Mesenchymal stem cell (in vitro differentiated cells and primary cell): ENCODE measurements at regions not wholly inside any gene's neighbourhood (a gene's known extent, or its start where the extent isn't known, plus 50 kb on each side); places are given as distances from the start of the nearest gene placed in this dataset.

Experiments used
- DNase-seq: peaks from one replicate; pipeline ENCODE4 v3.0.0-alpha.2; 2013
- H2AFZ ChIP-seq: one replicate; pipeline ENCODE4 v1.6.1; 2013; ENCODE audit warnings: low read depth, mild to moderate bottlenecking, control low read depth, inconsistent platforms, low read length, moderate library complexity
- H2AK5ac ChIP-seq: 2 replicates; pipeline ENCODE4 v1.6.1; 2013; ENCODE audit warnings: low read length, moderate library complexity, mild to moderate bottlenecking, inconsistent platforms; ENCODE audit not compliant: severe bottlenecking
- H2BK120ac ChIP-seq: one replicate; pipeline ENCODE4 v1.6.1; 2013; ENCODE audit warnings: low read depth, mild to moderate bottlenecking, inconsistent platforms, low read length, moderate library complexity
- H2BK12ac ChIP-seq, 2 experiments: one replicate each; pipeline ENCODE4 v1.6.1; 2013; ENCODE audit warnings: inconsistent platforms in 2 of 2, low read length in 2 of 2, mild to moderate bottlenecking in 2 of 2, moderate library complexity in 2 of 2, control low read depth in 1 of 2
- H2BK15ac ChIP-seq: one replicate; pipeline ENCODE4 v1.6.1; 2013; ENCODE audit warnings: mild to moderate bottlenecking, low read depth, inconsistent platforms; ENCODE audit not compliant: poor library complexity, severe bottlenecking
- H2BK5ac ChIP-seq: 2 replicates; pipeline ENCODE4 v1.6.1; 2013; ENCODE audit warnings: low read depth, mild to moderate bottlenecking, low read length, control low read depth, inconsistent platforms; ENCODE audit not compliant: poor library complexity, severe bottlenecking
- H3K14ac ChIP-seq, 2 experiments: one replicate each; pipeline ENCODE4 v1.6.1; 2013; ENCODE audit warnings: inconsistent platforms in 2 of 2, low read length in 2 of 2, control low read depth in 1 of 2, mild to moderate bottlenecking in 1 of 2, moderate library complexity in 1 of 2
- H3K18ac ChIP-seq, 2 experiments: one replicate each; pipeline ENCODE4 v1.6.1; 2013; ENCODE audit warnings: inconsistent platforms in 2 of 2, low read length in 2 of 2, control low read depth in 1 of 2, low read depth in 1 of 2, mild to moderate bottlenecking in 1 of 2
- H3K23ac ChIP-seq, 2 experiments: one replicate each; pipeline ENCODE4 v1.6.1; 2013; ENCODE audit warnings: inconsistent platforms in 2 of 2, low read length in 2 of 2, mild to moderate bottlenecking in 2 of 2, moderate library complexity in 2 of 2, control low read depth in 1 of 2
- H3K27ac ChIP-seq: 2 replicates; pipeline ENCODE4 v1.5.1; 2013; ENCODE audit warnings: mild to moderate bottlenecking, moderate library complexity, low read length, control low read depth, inconsistent platforms; ENCODE audit not compliant: poor library complexity, severe bottlenecking
- H3K27me3 ChIP-seq, 2 experiments: 2 replicates each; pipeline versions ENCODE4 v1.6.1 to v1.7.0; 2013; ENCODE audit warnings: low read length in 2 of 2, mild to moderate bottlenecking in 2 of 2, moderate library complexity in 2 of 2, control low read depth in 1 of 2, inconsistent platforms in 1 of 2; ENCODE audit not compliant: control insufficient read depth in 1 of 2, insufficient read depth in 1 of 2
- H3K36me3 ChIP-seq, 2 experiments: 2 replicates each; pipeline versions ENCODE4 v1.6.1 to v1.7.0; 2013; ENCODE audit warnings: low read length in 2 of 2, control low read depth in 1 of 2, inconsistent platforms in 1 of 2, low read depth in 1 of 2, mild to moderate bottlenecking in 1 of 2; ENCODE audit not compliant: insufficient read depth in 2 of 2, control insufficient read depth in 1 of 2
- H3K4ac ChIP-seq, 2 experiments: one replicate each; pipeline ENCODE4 v1.6.1; 2013; ENCODE audit warnings: inconsistent platforms in 2 of 2, low read length in 2 of 2, mild to moderate bottlenecking in 2 of 2, moderate library complexity in 2 of 2, control low read depth in 1 of 2, low read depth in 1 of 2
- H3K4me1 ChIP-seq: 2 replicates; pipeline ENCODE4 v1.6.1; 2013; ENCODE audit warnings: low read depth, low read length, control low read depth; ENCODE audit not compliant: control insufficient read depth, insufficient read depth
- H3K4me2 ChIP-seq: 2 replicates; pipeline ENCODE4 v1.6.1; 2013; ENCODE audit warnings: low read length, mild to moderate bottlenecking, inconsistent platforms; ENCODE audit not compliant: poor library complexity, severe bottlenecking
- H3K4me3 ChIP-seq, 2 experiments: 2 replicates each; pipeline versions ENCODE4 v1.5.1 to v1.7.0; 2013; ENCODE audit warnings: low read length in 2 of 2, mild to moderate bottlenecking in 2 of 2, control low read depth in 1 of 2, low read depth in 1 of 2; ENCODE audit not compliant: insufficient read depth in 1 of 2
- H3K79me1 ChIP-seq: replicated peaks from 2 replicates; pipeline ENCODE4 v1.6.1; 2013; ENCODE audit warnings: mild to moderate bottlenecking, control low read depth, low read length, inconsistent platforms; ENCODE audit not compliant: poor library complexity, severe bottlenecking
- H3K9ac ChIP-seq: 2 replicates; pipeline ENCODE4 v1.7.0; 2013; ENCODE audit warnings: mild to moderate bottlenecking, low read length, moderate library complexity
- H3K9me3 ChIP-seq: 2 replicates; pipeline ENCODE4 v1.7.0; 2013; ENCODE audit warnings: mild to moderate bottlenecking, low read length; ENCODE audit not compliant: control insufficient read depth
- H4K8ac ChIP-seq: one replicate; pipeline ENCODE4 v1.6.1; 2013; ENCODE audit warnings: inconsistent platforms, mild to moderate bottlenecking, low read length, moderate library complexity
- H4K91ac ChIP-seq: one replicate; pipeline ENCODE4 v1.6.1; 2013; ENCODE audit warnings: mild to moderate bottlenecking, low read length, inconsistent platforms
- WGBS: methylation state at CpG from one replicate; pipeline ENCODE4 v1.1.7; 2013; ENCODE audit warnings: mixed read lengths; 5-methylcytosine and 5-hydroxymethylcytosine counted together

GRCh38 chr13:109355875-109356434 is 430.4 kb downstream of the IRS2 start:
- Histone ChIP-seq H4K8ac (no peak overlapping the region), H3K4me1 (no peaks in the 10 kb centered on the region), H3K23ac (no peak overlapping the region), H3K27me3 (no peaks in the 10 kb centered on the region), H3K18ac (no peak overlapping the region), H3K4me3 (peak overlapping the region in 1 of 2 experiments; percentile 26), H2AFZ (no peak overlapping the region), H3K27ac (no peak overlapping the region), H2BK12ac (no peak overlapping the region), H2BK15ac (no peak overlapping the region), H3K14ac (peak overlapping the region in 1 of 2 experiments; percentile 84), H2BK120ac (no peak overlapping the region), H3K9ac (no peak overlapping the region), H2BK5ac (no peak overlapping the region), H3K79me1 (no peaks in the 10 kb centered on the region), H2AK5ac (no peak overlapping the region), H3K9me3 (no peaks in the 10 kb centered on the region), H3K36me3 (no peaks in the 10 kb centered on the region), H4K91ac (no peak overlapping the region), H3K4ac (no peak overlapping the region), H3K4me2 (no peak overlapping the region)
- DNase-seq: no peak
- 94% methylated on average over 20 of the region's 21 CpGs for WGBS

- Histone ChIP-seq H3K4me2 (no peak overlapping the region), H2BK15ac (no peak overlapping the region), H2BK12ac (no peak overlapping the region), H3K36me3 (no peaks in the 10 kb centered on the region), H3K27me3 (no peaks in the 10 kb centered on the region), H4K91ac (no peak overlapping the region), H4K8ac (no peak overlapping the region), H2AFZ (no peak overlapping the region), H2BK5ac (no peak overlapping the region), H3K4me1 (no peaks in the 10 kb centered on the region), H3K4me3 (no peak overlapping the region), H3K14ac (no peak overlapping the region), H2AK5ac (no peak overlapping the region), H3K4ac (no peak overlapping the region), H3K9me3 (no peaks in the 10 kb centered on the region), H3K9ac (no peak overlapping the region), H3K23ac (no peak overlapping the region), H3K27ac (no peak overlapping the region), H3K18ac (no peak overlapping the region), H3K79me1 (no peaks in the 10 kb centered on the region), H2BK120ac (no peak overlapping the region)
- no peak for DNase-seq
- WGBS: 67% methylated on average over 1 of the region's 4 CpGs
These were observed 431.2 kb downstream of the IRS2 start for GRCh38 chr13:109355166-109355565.

GRCh38 chr13:109351236-109351635 is 435.1 kb downstream of the IRS2 start:
- Histone ChIP-seq H4K91ac (no peak overlapping the region), H2BK5ac (no peak overlapping the region), H2AFZ (no peak overlapping the region), H3K79me1 (no peaks in the 10 kb centered on the region), H3K36me3 (no peaks in the 10 kb centered on the region), H3K4me3 (no peak overlapping the region), H3K9ac (no peak overlapping the region), H2AK5ac (no peak overlapping the region), H3K27me3 (no peaks in the 10 kb centered on the region), H3K4me2 (no peak overlapping the region), H3K4ac (no peak overlapping the region), H3K18ac (no peak overlapping the region), H2BK15ac (no peak overlapping the region), H3K4me1 (peaks cover 2% of the 10 kb centered on the region), H3K9me3 (no peaks in the 10 kb centered on the region), H2BK120ac (no peak overlapping the region), H3K23ac (no peak overlapping the region), H2BK12ac (no peak overlapping the region), H3K14ac (no peak overlapping the region), H3K27ac (no peak overlapping the region), H4K8ac (no peak overlapping the region)
- no peak for DNase-seq
- WGBS: no CpG with 5 or more reads among the region's 1 CpG

DNA sequence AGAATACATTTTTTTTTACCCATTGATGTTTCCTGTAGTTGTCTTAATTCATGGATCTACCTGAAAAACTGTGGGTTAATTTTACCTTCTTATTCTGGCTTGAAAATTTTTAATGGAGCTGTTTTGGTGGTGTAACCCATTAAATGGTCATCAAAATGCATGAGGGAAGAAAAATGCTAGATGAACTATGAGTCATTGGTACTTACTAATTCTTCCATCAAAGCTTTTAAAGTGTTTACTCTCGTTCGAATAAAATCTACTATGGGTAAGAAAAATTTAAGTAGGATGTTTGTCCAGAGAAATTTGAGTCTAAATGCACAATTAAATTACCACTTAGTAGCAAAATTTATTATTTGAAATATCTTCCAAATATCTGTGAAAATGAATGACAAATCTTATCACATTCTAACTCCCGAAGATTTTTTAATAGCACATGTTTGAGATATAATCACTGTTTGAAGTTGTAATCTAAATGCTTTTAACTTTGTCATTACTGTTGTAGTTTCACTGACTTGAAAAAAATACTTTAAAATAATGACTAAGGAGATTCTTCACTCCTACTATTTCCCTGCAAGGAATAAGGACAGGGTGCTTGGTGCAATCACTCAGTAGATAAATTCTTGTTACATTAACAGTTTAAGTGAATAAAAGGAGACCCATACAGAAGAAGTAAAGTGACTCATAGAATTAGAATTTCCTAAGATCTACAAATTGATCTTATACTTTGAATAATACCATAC is 437.7 kb downstream of the IRS2 start:
- no peak overlapping the region for H3K4me3 ChIP-seq
- no peak overlapping the region for H2BK5ac ChIP-seq
- no peaks in the 10 kb centered on the region for H3K36me3 ChIP-seq
- no peaks in the 10 kb centered on the region for H3K79me1 ChIP-seq
- no peak overlapping the region for H2AK5ac ChIP-seq
- no peak overlapping the region for H3K27ac ChIP-seq
- DNase-seq: peak; percentile 45
- H3K23ac ChIP-seq: no peak overlapping the region
- no peak overlapping the region for H2BK15ac ChIP-seq
- no peaks in the 10 kb centered on the region for H3K9me3 ChIP-seq
- H2BK120ac ChIP-seq: no peak overlapping the region
- H3K18ac ChIP-seq: no peak overlapping the region
- no peak overlapping the region for H3K9ac ChIP-seq
- no CpG with 5 or more reads among the region's 3 CpGs for WGBS
- no peak overlapping the region for H2BK12ac ChIP-seq
- H2AFZ ChIP-seq: no peak overlapping the region
- H4K91ac ChIP-seq: no peak overlapping the region
- H3K27me3 ChIP-seq: no peaks in the 10 kb centered on the region
- no peak overlapping the region for H3K4me2 ChIP-seq
- no peak overlapping the region for H3K4ac ChIP-seq
- no peak overlapping the region for H4K8ac ChIP-seq
- peaks cover 11% of the 10 kb centered on the region for H3K4me1 ChIP-seq
- no peak overlapping the region for H3K14ac ChIP-seq
